NCI-H2171 treated with DMSO at 0.1 percent for 48 hours (cell line): ENCODE measurements at regions not wholly inside any gene's neighbourhood (a gene's known extent, or its start where the extent isn't known, plus 50 kb on each side); places are given as distances from the start of the nearest gene placed in this dataset.

Source experiments
- DNase-seq: peaks from one replicate; lab custom pipeline; 2025; lab: John Stamatoyannopoulos, UW

GRCh38 chr5:88967633-88968585, 84.9 kb upstream of the MEF2C start:
- DNase-seq = no peak

DNA sequence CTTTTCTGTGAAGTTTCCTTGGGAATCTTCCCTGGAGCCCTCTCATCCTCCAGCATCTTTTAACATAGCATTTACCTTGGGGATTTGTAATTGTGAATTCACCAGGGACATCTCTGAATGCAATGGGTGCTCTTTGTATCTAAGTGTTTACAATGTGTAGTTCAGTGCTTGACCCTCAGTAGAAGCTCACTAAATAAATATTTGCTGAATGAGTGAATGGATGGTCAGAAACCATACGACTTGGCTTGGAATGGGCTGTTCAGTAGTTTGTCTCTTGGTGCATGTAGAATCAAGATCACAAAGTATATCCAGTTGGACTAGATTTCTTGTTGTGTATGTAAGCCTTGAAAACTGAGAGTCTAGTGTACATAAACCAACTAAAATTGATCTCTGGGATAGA, 81.8 kb upstream of the MEF2C start:
- no peak for DNase-seq

GRCh38 chr5:88957013-88957412, 74.0 kb upstream of the MEF2C start:
- no peak for DNase-seq

DNA sequence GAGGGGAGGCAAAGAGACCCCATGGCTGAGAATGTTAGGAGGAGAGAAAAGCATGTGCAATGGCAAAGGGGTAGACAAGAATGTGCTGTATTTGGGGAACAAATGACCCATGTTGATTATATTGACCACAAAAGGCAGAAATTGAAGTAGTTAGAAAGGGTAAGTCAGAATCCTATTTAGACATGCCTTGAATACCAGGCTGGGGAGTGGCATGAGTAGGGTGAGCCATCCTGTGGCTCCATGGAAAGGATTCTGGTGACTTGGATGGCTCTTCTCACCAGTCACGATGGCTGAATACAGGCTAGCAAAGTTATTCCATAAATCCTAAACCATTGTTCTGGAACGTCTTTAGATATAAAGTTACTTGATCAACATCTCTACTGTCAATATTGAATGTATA, 73.4 kb upstream of the MEF2C start:
- no peak for DNase-seq

GRCh38 chr5:88955403-88955802, 72.4 kb upstream of the MEF2C start:
- DNase-seq = no peak

- DNase-seq = no peak
These were observed 71.5 kb upstream of the MEF2C start for GRCh38 chr5:88954511-88954910.

DNA sequence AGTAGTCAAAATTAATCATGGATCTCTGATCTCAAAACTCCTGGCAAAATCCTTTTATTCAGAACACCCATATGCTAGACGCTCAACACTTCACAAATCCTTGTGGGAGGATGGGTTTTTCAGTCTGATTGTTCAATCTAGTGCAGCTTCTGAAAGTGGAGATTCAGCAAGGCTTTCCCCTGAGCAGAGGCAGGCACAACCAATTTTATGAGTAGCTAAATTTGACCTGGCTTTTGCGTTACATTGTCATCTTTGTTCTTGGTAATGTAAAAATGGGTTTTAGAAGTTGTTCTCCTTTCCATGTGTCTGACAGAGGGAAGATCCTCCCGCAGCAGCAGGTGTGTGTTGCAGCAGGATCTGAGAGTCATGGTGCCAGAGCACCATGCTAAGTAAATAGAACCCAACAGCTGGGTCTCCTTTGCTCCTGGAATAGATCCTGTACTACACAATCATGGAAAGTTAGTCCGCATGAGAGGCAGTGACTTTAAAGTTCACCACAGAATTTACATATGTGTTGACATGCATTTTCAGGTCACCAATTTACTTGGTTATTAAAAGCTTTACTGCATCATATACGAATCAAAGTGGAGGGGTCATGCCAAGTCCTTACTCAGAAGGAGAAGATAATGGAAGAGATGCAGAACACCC, 70.1 kb upstream of the MEF2C start:
- no peak for DNase-seq

GRCh38 chr5:88952344-88952743, 69.4 kb upstream of the MEF2C start:
- peak; percentile 51 for DNase-seq

- DNase-seq = no peak
These were observed 68.5 kb upstream of the MEF2C start for GRCh38 chr5:88951457-88951856.

DNA sequence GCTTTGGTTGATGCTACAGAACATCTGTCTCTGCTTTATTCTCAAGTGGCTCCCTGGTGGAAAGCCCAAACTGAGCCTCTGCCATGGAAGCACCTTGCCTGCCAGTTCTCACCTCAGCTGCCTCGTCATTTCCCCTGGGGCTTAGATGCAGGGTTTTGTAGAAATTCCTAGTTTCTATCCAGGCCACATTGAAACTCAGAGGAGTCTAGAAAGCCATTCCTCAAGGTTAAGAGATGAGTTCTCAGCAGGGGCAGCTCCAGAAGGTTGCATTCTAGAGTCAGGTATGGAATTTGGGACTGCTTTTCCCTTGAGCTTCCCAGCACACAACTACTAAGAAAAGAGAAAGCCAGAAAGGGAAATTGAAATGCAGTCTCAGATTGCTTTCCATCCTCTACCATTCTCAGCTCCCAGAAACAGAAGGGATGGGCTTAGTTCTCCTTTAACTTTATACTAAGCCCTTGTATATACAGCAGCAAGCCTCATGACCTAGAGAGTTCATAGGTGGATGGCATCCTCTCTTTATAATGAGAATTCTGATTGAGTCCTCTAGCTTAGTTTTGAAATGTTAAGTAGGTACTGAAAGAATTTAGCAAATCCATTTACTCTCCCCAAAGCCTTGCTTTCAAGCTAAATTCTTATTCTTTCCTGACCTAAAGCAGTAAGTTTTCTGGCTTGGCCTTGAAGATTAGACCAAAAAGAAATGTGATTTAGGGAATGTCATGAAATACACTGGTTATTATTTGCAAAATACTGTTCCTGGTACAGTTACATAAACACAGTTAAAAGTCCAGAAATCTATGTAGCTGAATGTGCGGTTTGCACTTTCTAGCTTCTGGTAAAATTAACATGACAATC, 66.0 kb upstream of the MEF2C start:
- DNase-seq = no peak

- DNase-seq = no peak
These were observed 62.0 kb upstream of the MEF2C start for GRCh38 chr5:88944751-88945531.

- DNase-seq = no peak
These were observed 58.6 kb upstream of the MEF2C start for GRCh38 chr5:88941581-88941980.

- DNase-seq = no peak
These were observed 57.7 kb upstream of the MEF2C start for GRCh38 chr5:88940713-88941112.

GRCh38 chr5:88939300-88939699, 56.3 kb upstream of the MEF2C start:
- DNase-seq = no peak

DNA sequence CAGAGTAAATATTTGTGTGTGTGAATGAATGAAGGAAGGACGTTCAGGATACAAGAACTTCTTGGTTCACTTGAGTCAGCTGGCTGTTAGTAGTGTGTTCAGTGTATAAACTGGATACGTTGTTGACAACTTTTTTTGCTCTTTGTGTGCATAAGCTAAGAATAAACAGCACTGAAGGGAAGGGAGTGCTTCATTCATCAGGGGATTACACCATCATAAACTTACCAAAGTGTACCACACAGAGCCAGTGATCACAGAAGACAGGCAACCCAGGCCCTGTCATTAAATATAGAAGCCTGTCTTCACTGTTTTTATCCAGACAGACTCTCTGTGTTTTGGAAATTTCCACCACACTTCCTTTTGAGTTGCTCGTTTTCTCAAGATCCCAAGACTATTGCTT, 55.5 kb upstream of the MEF2C start:
- DNase-seq = no peak

GRCh38 chr5:88937406-88937805, 54.4 kb upstream of the MEF2C start:
- no peak for DNase-seq

DNA sequence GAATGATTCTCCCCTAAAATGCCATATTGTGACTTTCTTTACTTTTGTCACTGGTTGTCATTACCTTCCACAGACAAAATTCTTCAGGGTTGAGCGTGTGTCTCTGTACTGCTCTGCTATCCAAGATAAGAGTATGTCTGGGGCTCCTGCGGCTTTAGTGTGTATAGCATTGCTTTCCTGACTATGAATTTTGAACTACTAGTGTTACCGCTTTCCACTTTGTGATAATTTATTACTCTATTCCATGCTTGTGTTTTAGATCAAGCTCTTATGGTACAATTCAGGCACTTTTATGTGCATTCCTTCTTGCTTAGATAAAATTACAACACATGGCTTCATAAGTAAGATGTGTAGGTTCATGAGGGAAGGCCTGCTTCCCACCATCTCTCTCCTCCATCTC, 51.5 kb upstream of the MEF2C start:
- DNase-seq = no peak
